HCT116 (cell line): ENCODE measurements at regions not wholly inside any gene's neighbourhood (a gene's known extent, or its start where the extent isn't known, plus 50 kb on each side); places are given as distances from the start of the nearest gene placed in this dataset.

ENCODE experiments used
- ATAC-seq: fragments of 200-7000 bp; cut with Tn5 transposase; 2 replicates; pipeline ENCODE4 v1.9.1; 2020; ENCODE audit warnings: mild to moderate bottlenecking, moderate library complexity
- BruUV-seq: library from RNA; stranded (reverse); fragments of 400-500 nt; replicated peaks from 2 replicates; lab custom pipeline; 2021; lab: Mats Ljungman, UMichigan
- CTCF ChIA-PET: fragments of 300-600 bp; sonication (Branson Sonifier 250); formaldehyde crosslinking; loops from one replicate; lab custom pipeline; 2021; ENCODE audit warnings: antibody characterized with exemption; lab: Charles Lee
- POLR2A ChIA-PET: fragments of 300-600, 350-600 bp; sonication (Branson Sonifier 250); formaldehyde crosslinking; loops from one replicate; lab custom pipeline; 2021; ENCODE audit warnings: antibody characterized with exemption; lab: Charles Lee
- RAD21 ChIA-PET, 2 experiments: fragments of 300-600 bp; sonication (Branson Sonifier 250); formaldehyde crosslinking; loops; one replicate each; lab custom pipeline; 2023; ENCODE audit warnings: low total read pairs in 2 of 2; ENCODE audit not compliant: uncharacterized antibody in 2 of 2, unreplicated experiment in 2 of 2, low non-redundant PET in 1 of 2; lab: Charles Lee
- DNase-seq: peaks from one replicate; pipeline ENCODE4 v3.0.0-alpha.2; 2010; ENCODE audit warnings: low read depth, low spot score
- H2AFZ ChIP-seq: fragments of 200-600 bp; shearing (Covaris generic), sonication (generic); 2 replicates; pipeline ENCODE4 v1.6.1; 2017; ENCODE audit warnings: low read depth, mixed run types, mixed read lengths, antibody characterized with exemption, low read length; ENCODE audit not compliant: poor library complexity, severe bottlenecking
- H3K27ac ChIP-seq: 2 replicates; pipeline ENCODE4 v1.5.1; 2012; ENCODE audit warnings: low read depth, low read length
- H3K27me3 ChIP-seq: fragments of 200-600 bp; sonication (generic); 2 replicates; pipeline ENCODE4 v1.6.1; 2016; ENCODE audit warnings: mixed run types, low read length, mixed read lengths; ENCODE audit not compliant: insufficient read depth
- H3K36me3 ChIP-seq, 2 experiments: fragments of 200-500 bp in 1 of 2; fragments of 200-600 bp in 1 of 2; sonication (Bioruptor generic) in 1 of 2; sonication (generic) in 1 of 2; 2 replicates each; pipeline versions ENCODE4 v1.5.1 to v1.6.1; 2014 to 2016; ENCODE audit warnings: low read length in 2 of 2, inconsistent platforms in 1 of 2, mixed read lengths in 1 of 2, mixed run types in 1 of 2; ENCODE audit not compliant: insufficient read depth in 2 of 2, control insufficient read depth in 1 of 2
- H3K4me1 ChIP-seq, 2 experiments: fragments of 200-600 bp in 1 of 2; sonication (generic) in 1 of 2; 2 replicates each; pipeline versions ENCODE4 v1.5.1 to v1.6.1; 2012 to 2017; ENCODE audit warnings: low read length in 2 of 2, inconsistent platforms in 1 of 2, mild to moderate bottlenecking in 1 of 2, mixed read lengths in 1 of 2, mixed run types in 1 of 2, moderate library complexity in 1 of 2; ENCODE audit not compliant: insufficient read depth in 2 of 2, control insufficient read depth in 1 of 2
- H3K4me2 ChIP-seq: fragments of 200-600 bp; sonication (generic); 2 replicates; pipeline ENCODE4 v1.6.1; 2017; ENCODE audit warnings: mixed run types, low read length, mixed read lengths
- H3K4me3 ChIP-seq, 2 experiments: fragments of 200-600 bp in 1 of 2; sonication (generic) in 1 of 2; replicated peaks in 1 of 2; 2 replicates each; pipeline ENCODE4 v1.5.1; 2011 to 2016; ENCODE audit warnings: low read length in 2 of 2, control low read depth in 1 of 2, low read depth in 1 of 2, mild to moderate bottlenecking in 1 of 2, mixed read lengths in 1 of 2, mixed run types in 1 of 2
- H3K79me2 ChIP-seq: fragments of 200-600 bp; sonication (generic); 2 replicates; pipeline ENCODE4 v1.6.1; 2017; ENCODE audit warnings: mild to moderate bottlenecking, mixed run types, low read length, moderate library complexity, mixed read lengths; ENCODE audit not compliant: insufficient read depth
- H3K9ac ChIP-seq: fragments of 200-600 bp; sonication (generic); 2 replicates; pipeline ENCODE4 v1.6.1; 2016; ENCODE audit warnings: low read length, mixed read lengths
- H3K9me2 ChIP-seq: fragments of 200-600 bp; sonication (generic), shearing (Covaris generic); 2 replicates; pipeline ENCODE4 v1.6.1; 2017; ENCODE audit warnings: mixed run types, mild to moderate bottlenecking, moderate library complexity; ENCODE audit not compliant: insufficient read depth
- H3K9me3 ChIP-seq, 2 experiments: fragments of 200-500 bp in 1 of 2; fragments of 200-600 bp in 1 of 2; sonication (Bioruptor generic) in 1 of 2; sonication (generic) in 1 of 2; 2 replicates each; pipeline ENCODE4 v1.6.1; 2014 to 2017; ENCODE audit warnings: low read length in 2 of 2, mixed read lengths in 2 of 2, inconsistent platforms in 1 of 2, low read depth in 1 of 2, mild to moderate bottlenecking in 1 of 2, mixed run types in 1 of 2, moderate library complexity in 1 of 2; ENCODE audit not compliant: control insufficient read depth in 1 of 2, insufficient read depth in 1 of 2
- H4K20me1 ChIP-seq: fragments of 200-600 bp; sonication (generic), shearing (Covaris generic); 2 replicates; pipeline ENCODE4 v1.6.1; 2017; ENCODE audit warnings: mixed run types, mild to moderate bottlenecking, moderate library complexity; ENCODE audit not compliant: insufficient read depth
- CBX3 ChIP-seq: IDR thresholded peaks from 2 replicates; pipeline ENCODE4 v1.6.1; 2012; ENCODE audit warnings: low read depth
- CEBPB ChIP-seq: IDR thresholded peaks from 2 replicates; pipeline ENCODE4 v1.6.1; 2012; ENCODE audit warnings: low read depth
- EZH2 ChIP-seq: fragments of 200-600 bp; sonication (generic); IDR thresholded peaks from 2 replicates; pipeline ENCODE4 v1.6.1; 2017; ENCODE audit warnings: antibody characterized with exemption, mixed run types
- EZH2phosphoT487 ChIP-seq: fragments of 200-600 bp; IDR thresholded peaks from 2 replicates; pipeline ENCODE4 v1.6.1; 2018; ENCODE audit warnings: antibody characterized with exemption, borderline replicate concordance
- SIN3A ChIP-seq: IDR thresholded peaks from 2 replicates; pipeline ENCODE4 v1.6.1; 2012; ENCODE audit warnings: low read depth
- SP1 ChIP-seq: IDR thresholded peaks from 2 replicates; pipeline ENCODE4 v1.6.1; 2012; ENCODE audit warnings: low read depth
- ZNF274 ChIP-seq: fragments of 200-500 bp; sonication (Bioruptor generic); IDR thresholded peaks from 2 replicates; pipeline ENCODE4 v1.6.1; 2014; ENCODE audit warnings: mild to moderate bottlenecking, low read depth, low read length, inconsistent platforms
- intact Hi-C: fragments of 100-400 bp; cut with micrococcal nuclease; formaldehyde crosslinking; loops from 2 replicates; pipeline ENCODE4 v1.10.0; 2022
- TF ChIP-seq, protein P1 (sequence below): IDR thresholded peaks from 2 replicates; pipeline ENCODE4 v1.6.1; 2011; ENCODE audit warnings: mild to moderate bottlenecking, low read length, moderate library complexity; ENCODE audit not compliant: insufficient replicate concordance; ENCODE audit errors: extremely low read depth
- TF ChIP-seq, protein P2 (sequence below): IDR thresholded peaks from 2 replicates; pipeline ENCODE4 v1.6.1; 2012; ENCODE audit warnings: low read depth

- ChIA-PET POLR2A (no interaction called here), CTCF (no interaction called here), RAD21 (no interaction called here)
- H3K4me1 ChIP-seq, result no peaks in the 10 kb centered on the region
- no peak overlapping the region for H3K4me2 ChIP-seq
- H3K9me2 ChIP-seq, result no peaks in the 10 kb centered on the region
- H3K4me3 ChIP-seq, result no peak overlapping the region
- TF ChIP-seq, protein P1, sequence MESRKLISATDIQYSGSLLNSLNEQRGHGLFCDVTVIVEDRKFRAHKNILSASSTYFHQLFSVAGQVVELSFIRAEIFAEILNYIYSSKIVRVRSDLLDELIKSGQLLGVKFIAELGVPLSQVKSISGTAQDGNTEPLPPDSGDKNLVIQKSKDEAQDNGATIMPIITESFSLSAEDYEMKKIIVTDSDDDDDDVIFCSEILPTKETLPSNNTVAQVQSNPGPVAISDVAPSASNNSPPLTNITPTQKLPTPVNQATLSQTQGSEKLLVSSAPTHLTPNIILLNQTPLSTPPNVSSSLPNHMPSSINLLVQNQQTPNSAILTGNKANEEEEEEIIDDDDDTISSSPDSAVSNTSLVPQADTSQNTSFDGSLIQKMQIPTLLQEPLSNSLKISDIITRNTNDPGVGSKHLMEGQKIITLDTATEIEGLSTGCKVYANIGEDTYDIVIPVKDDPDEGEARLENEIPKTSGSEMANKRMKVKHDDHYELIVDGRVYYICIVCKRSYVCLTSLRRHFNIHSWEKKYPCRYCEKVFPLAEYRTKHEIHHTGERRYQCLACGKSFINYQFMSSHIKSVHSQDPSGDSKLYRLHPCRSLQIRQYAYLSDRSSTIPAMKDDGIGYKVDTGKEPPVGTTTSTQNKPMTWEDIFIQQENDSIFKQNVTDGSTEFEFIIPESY, result no peak
- TF ChIP-seq ZNF274, result no peak
- no peak for TF ChIP-seq EZH2
- no peak for TF ChIP-seq SP1
- TF ChIP-seq EZH2phosphoT487, result no peak
- TF ChIP-seq SIN3A, result no peak
- no peak for TF ChIP-seq CEBPB
- TF ChIP-seq, protein P2, sequence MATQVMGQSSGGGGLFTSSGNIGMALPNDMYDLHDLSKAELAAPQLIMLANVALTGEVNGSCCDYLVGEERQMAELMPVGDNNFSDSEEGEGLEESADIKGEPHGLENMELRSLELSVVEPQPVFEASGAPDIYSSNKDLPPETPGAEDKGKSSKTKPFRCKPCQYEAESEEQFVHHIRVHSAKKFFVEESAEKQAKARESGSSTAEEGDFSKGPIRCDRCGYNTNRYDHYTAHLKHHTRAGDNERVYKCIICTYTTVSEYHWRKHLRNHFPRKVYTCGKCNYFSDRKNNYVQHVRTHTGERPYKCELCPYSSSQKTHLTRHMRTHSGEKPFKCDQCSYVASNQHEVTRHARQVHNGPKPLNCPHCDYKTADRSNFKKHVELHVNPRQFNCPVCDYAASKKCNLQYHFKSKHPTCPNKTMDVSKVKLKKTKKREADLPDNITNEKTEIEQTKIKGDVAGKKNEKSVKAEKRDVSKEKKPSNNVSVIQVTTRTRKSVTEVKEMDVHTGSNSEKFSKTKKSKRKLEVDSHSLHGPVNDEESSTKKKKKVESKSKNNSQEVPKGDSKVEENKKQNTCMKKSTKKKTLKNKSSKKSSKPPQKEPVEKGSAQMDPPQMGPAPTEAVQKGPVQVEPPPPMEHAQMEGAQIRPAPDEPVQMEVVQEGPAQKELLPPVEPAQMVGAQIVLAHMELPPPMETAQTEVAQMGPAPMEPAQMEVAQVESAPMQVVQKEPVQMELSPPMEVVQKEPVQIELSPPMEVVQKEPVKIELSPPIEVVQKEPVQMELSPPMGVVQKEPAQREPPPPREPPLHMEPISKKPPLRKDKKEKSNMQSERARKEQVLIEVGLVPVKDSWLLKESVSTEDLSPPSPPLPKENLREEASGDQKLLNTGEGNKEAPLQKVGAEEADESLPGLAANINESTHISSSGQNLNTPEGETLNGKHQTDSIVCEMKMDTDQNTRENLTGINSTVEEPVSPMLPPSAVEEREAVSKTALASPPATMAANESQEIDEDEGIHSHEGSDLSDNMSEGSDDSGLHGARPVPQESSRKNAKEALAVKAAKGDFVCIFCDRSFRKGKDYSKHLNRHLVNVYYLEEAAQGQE, result no peak
- no peak for TF ChIP-seq CBX3
- intact Hi-C loops, result no loop called here
- no peaks in the 10 kb centered on the region for H3K79me2 ChIP-seq
- H4K20me1 ChIP-seq, result no peaks in the 10 kb centered on the region
- H2AFZ ChIP-seq, result no peak overlapping the region
- H3K27ac ChIP-seq, result no peak overlapping the region
- no peak overlapping the region for H3K9ac ChIP-seq
- DNase-seq, result no peak
- no TSS peak for BruUV-seq
- no peaks in the 10 kb centered on the region for H3K9me3 ChIP-seq
- no peaks in the 10 kb centered on the region for H3K27me3 ChIP-seq
- ATAC-seq, result no peak
- H3K36me3 ChIP-seq, result no peaks in the 10 kb centered on the region
Observed at GRCh38 chrX:134183665-134184064, 53.3 kb upstream of the CCDC160 start.
